22Rv1 (cell line): ENCODE measurements at regions not wholly inside any gene's neighbourhood (a gene's known extent, or its start where the extent isn't known, plus 50 kb on each side); places are given as distances from the start of the nearest gene placed in this dataset.

ENCODE experiments used
- CTCF ChIP-seq: fragments of 450-650 bp; IDR thresholded peaks from 2 replicates; pipeline ENCODE4 v1.5.1; 2017; ENCODE audit warnings: mild to moderate bottlenecking
- ZFX ChIP-seq: fragments of 450-650 bp; IDR thresholded peaks from 2 replicates; pipeline ENCODE4 v1.6.1; 2017; ENCODE audit warnings: antibody characterized with exemption, borderline replicate concordance

DNA sequence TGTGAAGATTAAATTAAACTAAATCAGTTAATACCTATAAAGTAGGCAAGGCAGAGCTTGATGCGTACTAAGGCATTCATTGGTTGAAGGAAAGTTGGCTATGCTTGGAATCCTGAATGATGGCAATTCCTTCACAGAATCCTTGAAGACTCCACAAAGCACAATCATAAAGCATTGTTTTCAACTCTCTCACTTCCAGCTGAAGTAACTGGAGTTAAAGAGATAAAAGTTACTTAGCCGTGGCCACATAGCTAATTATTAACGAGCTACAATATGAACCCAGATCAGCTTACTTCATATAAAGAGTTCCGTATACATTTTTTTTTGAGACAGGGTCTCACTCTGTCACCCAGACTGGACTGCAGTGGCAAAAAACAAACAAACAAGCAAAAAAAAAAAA, 483.9 kb upstream of the DDX18 start:
- TF ChIP-seq CTCF (no peak), ZFX (no peak)
